Stimulated activated CD4-positive, alpha-beta T cell treated with anti-CD3 and anti-CD28 coated beads, Interleukin-2, amount 100 ng/mL, for 24 hours (primary cell): ENCODE measurements at regions not wholly inside any gene's neighbourhood (a gene's known extent, or its start where the extent isn't known, plus 50 kb on each side); places are given as distances from the start of the nearest gene placed in this dataset.
"Not testable (repeated sequence)": the region's sequence is repeated elsewhere in the genome, so short reads cannot be mapped to it uniquely, and the experiment has no call there.

Source experiments
- DNase-seq, 2 donors: peaks; one replicate each; pipeline ENCODE4 v3.0.0-alpha.2; 2020

GRCh38 chrY:20891440-20892160 lies 135.7 kb downstream of the RPS4Y2 start:
- DNase-seq = no peak

- peak in 1 of 2 donors; percentile 14 for DNase-seq
These were observed 169.6 kb downstream of the RPS4Y2 start for GRCh38 chrY:20925350-20926091.

GRCh38 chrY:20929691-20930342 lies 173.9 kb downstream of the RPS4Y2 start:
- DNase-seq = no peak

- DNase-seq = not testable (repeated sequence)
These were observed 180.9 kb downstream of the RPS4Y2 start for GRCh38 chrY:20936709-20937251.

- DNase-seq = no peak
These were observed 205.6 kb downstream of the RPS4Y2 start for GRCh38 chrY:20961512-20961911.

- no peak for DNase-seq
These were observed 211.9 kb downstream of the RPS4Y2 start for GRCh38 chrY:20967828-20968227.

GRCh38 chrY:20968237-20968636 lies 212.3 kb downstream of the RPS4Y2 start:
- DNase-seq = no peak

GRCh38 chrY:20971371-20971770 lies 215.5 kb downstream of the RPS4Y2 start:
- DNase-seq = no peak

GRCh38 chrY:20986037-20986436 lies 230.1 kb downstream of the RPS4Y2 start:
- DNase-seq = no peak

GRCh38 chrY:20990123-20990522 lies 234.2 kb downstream of the RPS4Y2 start:
- DNase-seq = no peak

GRCh38 chrY:20990869-20991548 lies 235.1 kb downstream of the RPS4Y2 start:
- no peak for DNase-seq

- no peak for DNase-seq
These were observed 241.4 kb downstream of the RPS4Y2 start for GRCh38 chrY:20997355-20997754.

GRCh38 chrY:20998016-20998415 lies 242.1 kb downstream of the RPS4Y2 start:
- DNase-seq = no peak

- DNase-seq = no peak
These were observed 242.6 kb downstream of the RPS4Y2 start for GRCh38 chrY:20998483-20998882.

- no peak for DNase-seq
These were observed 245.2 kb downstream of the RPS4Y2 start for GRCh38 chrY:21001102-21001501.

GRCh38 chrY:21003059-21003458 lies 247.2 kb downstream of the RPS4Y2 start:
- no peak for DNase-seq

- no peak for DNase-seq
These were observed 249.6 kb downstream of the RPS4Y2 start for GRCh38 chrY:21005531-21005930.

- no peak for DNase-seq
These were observed 265.9 kb downstream of the RPS4Y2 start for GRCh38 chrY:21021811-21022210.

GRCh38 chrY:21022326-21023044 lies 266.6 kb downstream of the RPS4Y2 start:
- DNase-seq = peak; percentile 10 to 17

- DNase-seq = no peak
These were observed 268.0 kb downstream of the RPS4Y2 start for GRCh38 chrY:21023906-21024305.

GRCh38 chrY:21028506-21028905 lies 272.6 kb downstream of the RPS4Y2 start:
- DNase-seq = no peak

GRCh38 chrY:21033363-21033762 lies 277.5 kb downstream of the RPS4Y2 start:
- no peak for DNase-seq
